ENCODE measurements at regions not wholly inside any gene's neighbourhood (a gene's known extent, or its start where the extent isn't known, plus 50 kb on each side); places are given as distances from the start of the nearest gene placed in this dataset.

- no peak for TF ChIP-seq CTCF (conservative IDR thresholded peaks at IDR 0.05; ENCODE audit: low read depth, low read length)
- TF ChIP-seq EZH2 (IDR thresholded peaks at IDR 0.05; ENCODE audit: low read length, unreplicated experiment): no peak
- no peak for TF ChIP-seq EZH2phosphoT487 (IDR thresholded peaks at IDR 0.05; ENCODE audit: borderline replicate concordance, low read length)
These were observed 1642.2 kb downstream of the KHDRBS2 start for GRCh38 chr6:60643870-60644269.
